ENCODE measurements at regions not wholly inside any gene's neighbourhood (a gene's known extent, or its start where the extent isn't known, plus 50 kb on each side); places are given as distances from the start of the nearest gene placed in this dataset.
A peak's percentile ranks its signal among the peaks of the same experiment; 100 is the strongest.
"Not testable (repeated sequence)": the region's sequence is repeated elsewhere in the genome, so short reads cannot be mapped to it uniquely, and the experiment has no call there.

- WGBS: 51% methylated on average over 2 of the region's 2 CpGs
- not testable (repeated sequence) for H2BK120ac ChIP-seq (ENCODE audit: low read depth, low read length); H2AFZ ChIP-seq (ENCODE audit: low read depth, low read length); H3K4me2 ChIP-seq (ENCODE audit: low read length, poor library complexity, severe bottlenecking); H3K4me3 ChIP-seq (ENCODE audit: insufficient read depth in 1 of 2, low read depth in 1 of 2, low read length in 2 of 2); H3K9me3 ChIP-seq (ENCODE audit: control insufficient read depth, low read length); H3K9ac ChIP-seq (ENCODE audit: low read length); H3K4me1 ChIP-seq (ENCODE audit: control insufficient read depth, insufficient read depth, low read depth, low read length); H2AK5ac ChIP-seq (ENCODE audit: low read length, severe bottlenecking); H2BK12ac ChIP-seq (ENCODE audit: low read length in 2 of 2); DNase-seq; H3K14ac ChIP-seq (ENCODE audit: low read length in 2 of 2); H4K8ac ChIP-seq (ENCODE audit: low read length); H3K23ac ChIP-seq (ENCODE audit: low read length in 2 of 2); H2BK5ac ChIP-seq (ENCODE audit: low read depth, low read length, poor library complexity, severe bottlenecking); H3K4ac ChIP-seq (ENCODE audit: low read depth in 1 of 2, low read length in 2 of 2); H4K91ac ChIP-seq (ENCODE audit: low read length); H3K27ac ChIP-seq (ENCODE audit: low read length, poor library complexity, severe bottlenecking); H3K18ac ChIP-seq (ENCODE audit: low read depth in 1 of 2, low read length in 2 of 2); H2BK15ac ChIP-seq (ENCODE audit: low read depth, poor library complexity, severe bottlenecking); H3K27me3 ChIP-seq (ENCODE audit: control insufficient read depth in 1 of 2, insufficient read depth in 1 of 2, low read length in 2 of 2)
- H3K36me3 ChIP-seq (ENCODE audit: control insufficient read depth in 1 of 2, insufficient read depth in 2 of 2, low read depth in 1 of 2, low read length in 2 of 2): peaks cover 0 to 14% of the 10 kb centered on the region in 2 experiments
- peaks cover 14% of the 10 kb centered on the region for H3K79me1 ChIP-seq (replicated peaks; ENCODE audit: low read length, poor library complexity, severe bottlenecking)
These were observed 82.5 kb downstream of the PRR15 start for GRCh38 chr7:29646116-29646515.

GRCh38 chr7:29647020-29647654 is 83.5 kb downstream of the PRR15 start:
- Histone ChIP-seq H2BK15ac (ENCODE audit: low read depth, poor library complexity, severe bottlenecking) (no peak overlapping the region), H3K36me3 (ENCODE audit: control insufficient read depth in 1 of 2, insufficient read depth in 2 of 2, low read depth in 1 of 2, low read length in 2 of 2) (peaks cover 0 to 14% of the 10 kb centered on the region in 2 experiments), H3K23ac (ENCODE audit: low read length in 2 of 2) (no peak overlapping the region), H3K9ac (ENCODE audit: low read length) (no peak overlapping the region), H4K8ac (ENCODE audit: low read length) (no peak overlapping the region), H3K27ac (ENCODE audit: low read length, poor library complexity, severe bottlenecking) (no peak overlapping the region), H3K4me2 (ENCODE audit: low read length, poor library complexity, severe bottlenecking) (no peak overlapping the region), H3K4me3 (ENCODE audit: insufficient read depth in 1 of 2, low read depth in 1 of 2, low read length in 2 of 2) (no peak overlapping the region), H2BK120ac (ENCODE audit: low read depth, low read length) (no peak overlapping the region), H4K91ac (ENCODE audit: low read length) (no peak overlapping the region), H2AK5ac (ENCODE audit: low read length, severe bottlenecking) (no peak overlapping the region), H3K79me1 (replicated peaks; ENCODE audit: low read length, poor library complexity, severe bottlenecking) (peaks cover 14% of the 10 kb centered on the region), H3K4me1 (ENCODE audit: control insufficient read depth, insufficient read depth, low read depth, low read length) (peaks cover 1% of the 10 kb centered on the region), H3K9me3 (ENCODE audit: control insufficient read depth, low read length) (no peaks in the 10 kb centered on the region), H3K4ac (ENCODE audit: low read depth in 1 of 2, low read length in 2 of 2) (no peak overlapping the region), H2AFZ (ENCODE audit: low read depth, low read length) (no peak overlapping the region), H2BK5ac (ENCODE audit: low read depth, low read length, poor library complexity, severe bottlenecking) (no peak overlapping the region), H3K18ac (ENCODE audit: low read depth in 1 of 2, low read length in 2 of 2) (no peak overlapping the region), H3K27me3 (ENCODE audit: control insufficient read depth in 1 of 2, insufficient read depth in 1 of 2, low read length in 2 of 2) (no peaks in the 10 kb centered on the region), H2BK12ac (ENCODE audit: low read length in 2 of 2) (no peak overlapping the region), H3K14ac (ENCODE audit: low read length in 2 of 2) (no peak overlapping the region)
- WGBS: 55% methylated on average over 4 of the region's 4 CpGs
- peak; percentile 58 for DNase-seq

GRCh38 chr7:29647691-29648210 is 84.1 kb downstream of the PRR15 start:
- H2BK15ac ChIP-seq (ENCODE audit: low read depth, poor library complexity, severe bottlenecking); H4K8ac ChIP-seq (ENCODE audit: low read length); H3K4me2 ChIP-seq (ENCODE audit: low read length, poor library complexity, severe bottlenecking); H3K4me3 ChIP-seq (ENCODE audit: insufficient read depth in 1 of 2, low read depth in 1 of 2, low read length in 2 of 2); H2AK5ac ChIP-seq (ENCODE audit: low read length, severe bottlenecking); H2BK120ac ChIP-seq (ENCODE audit: low read depth, low read length); H3K4ac ChIP-seq (ENCODE audit: low read depth in 1 of 2, low read length in 2 of 2); H3K27me3 ChIP-seq (ENCODE audit: control insufficient read depth in 1 of 2, insufficient read depth in 1 of 2, low read length in 2 of 2); H4K91ac ChIP-seq (ENCODE audit: low read length); H3K27ac ChIP-seq (ENCODE audit: low read length, poor library complexity, severe bottlenecking); DNase-seq; H2AFZ ChIP-seq (ENCODE audit: low read depth, low read length); H3K9ac ChIP-seq (ENCODE audit: low read length); H2BK5ac ChIP-seq (ENCODE audit: low read depth, low read length, poor library complexity, severe bottlenecking); H3K9me3 ChIP-seq (ENCODE audit: control insufficient read depth, low read length); H3K14ac ChIP-seq (ENCODE audit: low read length in 2 of 2); H3K18ac ChIP-seq (ENCODE audit: low read depth in 1 of 2, low read length in 2 of 2); H3K23ac ChIP-seq (ENCODE audit: low read length in 2 of 2); H3K4me1 ChIP-seq (ENCODE audit: control insufficient read depth, insufficient read depth, low read depth, low read length): not testable (repeated sequence)
- H2BK12ac ChIP-seq (ENCODE audit: low read length in 2 of 2): peak overlapping the region in 1 of 2 experiments; percentile 54
- peaks cover 16% of the 10 kb centered on the region for H3K79me1 ChIP-seq (replicated peaks; ENCODE audit: low read length, poor library complexity, severe bottlenecking)
- 88% methylated on average over 3 of the region's 5 CpGs for WGBS
- H3K36me3 ChIP-seq (ENCODE audit: control insufficient read depth in 1 of 2, insufficient read depth in 2 of 2, low read depth in 1 of 2, low read length in 2 of 2): peaks cover 0 to 14% of the 10 kb centered on the region in 2 experiments

- no peak overlapping the region for H2BK12ac ChIP-seq (ENCODE audit: low read length in 2 of 2)
- peaks cover 0 to 14% of the 10 kb centered on the region in 2 experiments for H3K36me3 ChIP-seq (ENCODE audit: control insufficient read depth in 1 of 2, insufficient read depth in 2 of 2, low read depth in 1 of 2, low read length in 2 of 2)
- no peak overlapping the region for H3K9ac ChIP-seq (ENCODE audit: low read length)
- H2BK15ac ChIP-seq (ENCODE audit: low read depth, poor library complexity, severe bottlenecking): no peak overlapping the region
- no peaks in the 10 kb centered on the region for H3K4me1 ChIP-seq (ENCODE audit: control insufficient read depth, insufficient read depth, low read depth, low read length)
- H3K23ac ChIP-seq (ENCODE audit: low read length in 2 of 2): no peak overlapping the region
- H4K91ac ChIP-seq (ENCODE audit: low read length): no peak overlapping the region
- 98% methylated on average over 33 of the region's 33 CpGs for WGBS
- H3K27me3 ChIP-seq (ENCODE audit: control insufficient read depth in 1 of 2, insufficient read depth in 1 of 2, low read length in 2 of 2): no peaks in the 10 kb centered on the region
- H3K18ac ChIP-seq (ENCODE audit: low read depth in 1 of 2, low read length in 2 of 2): no peak overlapping the region
- DNase-seq: no peak
- no peak overlapping the region for H2BK120ac ChIP-seq (ENCODE audit: low read depth, low read length)
- no peak overlapping the region for H3K4me2 ChIP-seq (ENCODE audit: low read length, poor library complexity, severe bottlenecking)
- H3K9me3 ChIP-seq (ENCODE audit: control insufficient read depth, low read length): no peaks in the 10 kb centered on the region
- no peak overlapping the region for H4K8ac ChIP-seq (ENCODE audit: low read length)
- no peak overlapping the region for H3K27ac ChIP-seq (ENCODE audit: low read length, poor library complexity, severe bottlenecking)
- peaks cover 14% of the 10 kb centered on the region for H3K79me1 ChIP-seq (replicated peaks; ENCODE audit: low read length, poor library complexity, severe bottlenecking)
- H2AFZ ChIP-seq (ENCODE audit: low read depth, low read length): no peak overlapping the region
- H2AK5ac ChIP-seq (ENCODE audit: low read length, severe bottlenecking): no peak overlapping the region
- no peak overlapping the region for H2BK5ac ChIP-seq (ENCODE audit: low read depth, low read length, poor library complexity, severe bottlenecking)
- H3K4ac ChIP-seq (ENCODE audit: low read depth in 1 of 2, low read length in 2 of 2): no peak overlapping the region
- no peak overlapping the region for H3K4me3 ChIP-seq (ENCODE audit: insufficient read depth in 1 of 2, low read depth in 1 of 2, low read length in 2 of 2)
- H3K14ac ChIP-seq (ENCODE audit: low read length in 2 of 2): no peak overlapping the region
These were observed 85.5 kb downstream of the PRR15 start for GRCh38 chr7:29649028-29649716.

Data from mesenchymal stem cell (in vitro differentiated cells and primary cell).